ENCODE measurements at regions not wholly inside any gene's neighbourhood (a gene's known extent, or its start where the extent isn't known, plus 50 kb on each side); places are given as distances from the start of the nearest gene placed in this dataset.

- no peak for DNase-seq (ENCODE audit: low spot score)
- no peak overlapping the region for H3K4me3 ChIP-seq
- no peaks in the 10 kb centered on the region for H4K20me1 ChIP-seq (ENCODE audit: insufficient read depth, poor library complexity, severe bottlenecking)
- H3K27ac ChIP-seq: no peak overlapping the region
- H3K9me2 ChIP-seq (replicated peaks; ENCODE audit: insufficient read depth): no peaks in the 10 kb centered on the region
- TF ChIP-seq EZH2 (IDR thresholded peaks at IDR 0.05; ENCODE audit: borderline replicate concordance) (no peak), EZH2phosphoT487 (IDR thresholded peaks at IDR 0.05; ENCODE audit: low read depth, severe bottlenecking, unreplicated experiment) (no peak), CTCF (IDR thresholded peaks at IDR 0.05; ENCODE audit: poor library complexity) (no peak)
- no peak overlapping the region for H3K4me2 ChIP-seq
- no peaks in the 10 kb centered on the region for H3K9me3 ChIP-seq (ENCODE audit: low read depth)
- no peak overlapping the region for H2AFZ ChIP-seq
- H3K27me3 ChIP-seq: no peaks in the 10 kb centered on the region
- 92% methylated on average over 37 of the region's 41 CpGs for WGBS (ENCODE audit: low lambda C conversion rate, missing lambda C conversion rate)
- no peaks in the 10 kb centered on the region for H3K79me2 ChIP-seq
- H3K4me1 ChIP-seq (ENCODE audit: insufficient read depth): no peaks in the 10 kb centered on the region
- H3K36me3 ChIP-seq (replicated peaks; ENCODE audit: insufficient read depth, low read depth): no peaks in the 10 kb centered on the region
Measured at GRCh38 chr7:351681-352480, 61.9 kb downstream of the FOXL3 start.

- DNase-seq (ENCODE audit: low spot score): no peak
- no peaks in the 10 kb centered on the region for H3K36me3 ChIP-seq (replicated peaks; ENCODE audit: insufficient read depth, low read depth)
- no peaks in the 10 kb centered on the region for H3K4me1 ChIP-seq (ENCODE audit: insufficient read depth)
- no peak overlapping the region for H2AFZ ChIP-seq
- H3K27me3 ChIP-seq: no peaks in the 10 kb centered on the region
- H3K4me3 ChIP-seq: no peak overlapping the region
- no peaks in the 10 kb centered on the region for H4K20me1 ChIP-seq (ENCODE audit: insufficient read depth, poor library complexity, severe bottlenecking)
- 97% methylated on average over 28 of the region's 28 CpGs for WGBS (ENCODE audit: low lambda C conversion rate, missing lambda C conversion rate)
- no peaks in the 10 kb centered on the region for H3K9me2 ChIP-seq (replicated peaks; ENCODE audit: insufficient read depth)
- H3K27ac ChIP-seq: no peak overlapping the region
- H3K4me2 ChIP-seq: no peak overlapping the region
- H3K9me3 ChIP-seq (ENCODE audit: low read depth): no peaks in the 10 kb centered on the region
- no peak for TF ChIP-seq EZH2phosphoT487 (IDR thresholded peaks at IDR 0.05; ENCODE audit: low read depth, severe bottlenecking, unreplicated experiment)
- TF ChIP-seq EZH2 (IDR thresholded peaks at IDR 0.05; ENCODE audit: borderline replicate concordance): no peak
- no peak for TF ChIP-seq CTCF (IDR thresholded peaks at IDR 0.05; ENCODE audit: poor library complexity)
- no peaks in the 10 kb centered on the region for H3K79me2 ChIP-seq
Measured at GRCh38 chr7:353746-354325, 63.9 kb downstream of the FOXL3 start.

GRCh38 chr7:354597-355470 is 64.9 kb downstream of the FOXL3 start:
- no peak for TF ChIP-seq CTCF (IDR thresholded peaks at IDR 0.05; ENCODE audit: poor library complexity)
- TF ChIP-seq EZH2 (IDR thresholded peaks at IDR 0.05; ENCODE audit: borderline replicate concordance): no peak
- no peak for TF ChIP-seq EZH2phosphoT487 (IDR thresholded peaks at IDR 0.05; ENCODE audit: low read depth, severe bottlenecking, unreplicated experiment)
- Histone ChIP-seq H3K36me3 (replicated peaks; ENCODE audit: insufficient read depth, low read depth) (no peaks in the 10 kb centered on the region), H3K4me1 (ENCODE audit: insufficient read depth) (no peaks in the 10 kb centered on the region), H3K4me2 (no peak overlapping the region), H2AFZ (no peak overlapping the region), H3K79me2 (no peaks in the 10 kb centered on the region), H3K27me3 (no peaks in the 10 kb centered on the region), H3K4me3 (no peak overlapping the region), H3K9me3 (ENCODE audit: low read depth) (no peaks in the 10 kb centered on the region), H4K20me1 (ENCODE audit: insufficient read depth, poor library complexity, severe bottlenecking) (no peaks in the 10 kb centered on the region), H3K9me2 (replicated peaks; ENCODE audit: insufficient read depth) (no peaks in the 10 kb centered on the region), H3K27ac (no peak overlapping the region)
- WGBS (ENCODE audit: low lambda C conversion rate, missing lambda C conversion rate): 90% methylated on average over 24 of the region's 24 CpGs
- no peak for DNase-seq (ENCODE audit: low spot score)

Measured in hepatocyte (in vitro differentiated cells).